ENCODE measurements at regions not wholly inside any gene's neighbourhood (a gene's known extent, or its start where the extent isn't known, plus 50 kb on each side); places are given as distances from the start of the nearest gene placed in this dataset.
"Not testable (repeated sequence)": the region's sequence is repeated elsewhere in the genome, so short reads cannot be mapped to it uniquely, and the experiment has no call there.

GRCh38 chr5:82526540-82526939, 248.4 kb upstream of the RPS23 start:
- no peak for DNase-seq

DNA sequence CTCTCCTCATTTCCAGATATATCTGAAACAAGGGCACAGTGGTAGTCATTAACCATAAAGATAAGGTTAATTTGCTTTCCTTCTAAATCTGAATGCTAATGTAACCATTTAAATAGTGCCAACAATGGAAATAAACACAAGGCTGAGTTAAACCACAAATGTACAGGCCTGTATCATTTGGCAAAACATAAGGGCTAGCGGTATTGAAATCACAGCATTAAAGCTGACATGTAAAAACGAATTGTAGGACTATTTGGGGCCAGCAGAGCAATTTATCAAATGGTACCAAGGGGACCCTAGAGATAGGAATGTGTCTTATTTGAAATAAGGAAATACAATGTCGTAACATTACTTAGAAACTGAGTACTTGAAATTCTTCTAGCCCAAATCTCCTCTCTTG, 247.5 kb upstream of the RPS23 start:
- DNase-seq, result no peak

GRCh38 chr5:82523633-82524032, 245.5 kb upstream of the RPS23 start:
- no peak for DNase-seq

GRCh38 chr5:82522897-82523296, 244.7 kb upstream of the RPS23 start:
- no peak for DNase-seq

- DNase-seq, result no peak
These were observed 243.4 kb upstream of the RPS23 start for GRCh38 chr5:82521431-82522051.

DNA sequence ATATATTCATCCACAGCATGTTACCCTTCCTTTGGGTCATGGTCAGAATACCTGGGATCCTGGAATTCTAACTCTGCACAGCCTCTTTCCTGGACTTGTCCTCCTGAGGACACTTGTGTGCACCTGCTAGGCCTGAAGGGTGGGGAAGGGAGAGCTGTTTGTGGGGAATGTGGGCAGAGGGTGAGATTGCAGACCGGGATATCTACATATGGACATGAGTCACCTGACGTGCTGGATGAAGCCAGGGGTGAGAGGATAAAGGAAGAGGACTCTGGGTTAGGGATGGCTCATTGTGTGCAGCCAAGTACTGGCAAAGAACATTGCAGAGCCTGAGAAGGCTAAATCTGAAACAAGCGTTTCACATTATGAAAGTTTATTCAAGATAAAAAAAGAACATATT, 241.4 kb upstream of the RPS23 start:
- no peak for DNase-seq

GRCh38 chr5:82517544-82518075, 239.5 kb upstream of the RPS23 start:
- DNase-seq, result no peak

- DNase-seq, result peak; percentile 13
These were observed 235.6 kb upstream of the RPS23 start for GRCh38 chr5:82513738-82514137.

DNA sequence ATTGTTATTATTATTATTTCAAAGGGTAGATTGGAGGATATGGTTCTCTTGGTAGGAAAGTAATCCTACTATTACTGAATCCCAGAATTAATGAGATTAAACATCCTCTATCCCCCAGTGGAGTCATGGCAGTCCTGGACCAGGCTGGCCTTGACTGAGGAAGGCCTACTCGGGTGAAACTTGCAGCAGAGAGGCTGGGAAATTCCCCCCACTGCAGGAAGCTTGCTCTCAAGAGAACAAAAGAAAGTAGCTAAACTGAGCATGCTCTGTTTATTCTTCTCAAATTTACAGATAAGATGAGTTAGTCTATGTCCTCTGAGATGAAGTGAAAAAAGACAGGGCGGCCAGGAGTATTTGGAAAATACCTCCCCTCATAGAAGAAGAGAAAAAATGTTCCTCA, 233.9 kb upstream of the RPS23 start:
- no peak for DNase-seq

DNA sequence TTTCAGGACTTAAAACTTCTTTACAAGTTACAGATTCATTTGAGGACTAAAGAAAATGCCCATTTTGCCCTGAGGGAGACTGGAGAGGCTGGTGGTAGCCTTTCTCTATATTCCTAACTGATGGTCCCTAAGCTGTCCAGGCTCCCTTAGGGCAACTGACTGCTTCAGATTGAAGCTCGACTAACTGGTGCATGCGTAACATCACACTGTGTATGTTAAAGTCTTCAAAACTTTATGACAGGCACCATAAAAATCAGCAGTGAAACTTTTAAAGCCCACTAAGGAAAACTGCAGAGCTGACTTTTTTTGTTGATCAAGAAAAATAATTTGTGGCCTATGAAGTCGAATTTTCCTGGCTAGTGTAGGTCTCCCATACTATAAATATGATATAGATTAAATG, 233.0 kb upstream of the RPS23 start:
- DNase-seq, result no peak

GRCh38 chr5:82509762-82510161, 231.6 kb upstream of the RPS23 start:
- DNase-seq, result no peak

DNA sequence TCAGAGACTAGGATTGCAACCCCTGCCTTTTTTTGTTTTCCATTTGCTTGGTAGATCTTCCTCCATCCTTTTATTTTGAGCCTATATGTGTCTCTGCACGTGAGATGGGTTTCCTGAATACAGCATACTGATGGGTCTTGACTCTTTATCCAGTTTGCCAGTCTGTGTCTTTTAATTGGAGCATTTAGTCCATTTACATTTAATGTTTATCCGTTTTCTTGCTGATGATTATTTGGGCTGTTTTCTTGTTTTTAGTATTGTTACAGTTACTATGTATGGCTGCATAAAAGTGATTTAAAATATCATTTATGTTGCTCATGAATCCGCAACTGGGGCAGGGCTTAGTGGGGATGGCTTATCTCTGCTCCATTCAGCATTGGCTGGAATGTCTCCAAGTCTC, 228.2 kb upstream of the RPS23 start:
- not testable (repeated sequence) for DNase-seq

DNA sequence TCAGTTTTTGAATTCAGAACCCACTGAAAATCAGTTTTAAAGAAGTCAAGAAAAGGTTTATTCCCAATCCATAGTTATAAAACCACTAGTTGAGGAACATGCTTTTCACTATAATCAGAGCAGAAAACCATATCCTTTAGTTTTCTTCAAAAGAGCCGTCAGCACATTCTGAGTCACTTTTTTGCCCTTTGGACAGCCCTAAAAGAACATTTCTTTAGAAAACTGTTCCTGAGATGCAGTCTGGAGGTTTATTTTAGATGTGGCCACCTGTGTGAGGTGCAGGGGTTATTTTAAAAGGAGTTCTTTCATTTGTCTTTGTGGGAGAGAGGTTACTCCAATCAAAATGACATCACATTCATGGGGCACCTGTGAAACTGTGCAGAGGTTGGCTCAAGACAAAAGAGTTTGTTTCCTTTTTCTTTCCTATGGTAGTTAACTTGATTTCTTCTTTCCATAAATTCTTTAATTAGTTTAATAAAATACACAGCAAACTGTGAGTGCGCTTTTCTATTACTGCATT, 221.6 kb upstream of the RPS23 start:
- no peak for DNase-seq

- DNase-seq, result no peak
These were observed 219.1 kb upstream of the RPS23 start for GRCh38 chr5:82497242-82497641.

DNA sequence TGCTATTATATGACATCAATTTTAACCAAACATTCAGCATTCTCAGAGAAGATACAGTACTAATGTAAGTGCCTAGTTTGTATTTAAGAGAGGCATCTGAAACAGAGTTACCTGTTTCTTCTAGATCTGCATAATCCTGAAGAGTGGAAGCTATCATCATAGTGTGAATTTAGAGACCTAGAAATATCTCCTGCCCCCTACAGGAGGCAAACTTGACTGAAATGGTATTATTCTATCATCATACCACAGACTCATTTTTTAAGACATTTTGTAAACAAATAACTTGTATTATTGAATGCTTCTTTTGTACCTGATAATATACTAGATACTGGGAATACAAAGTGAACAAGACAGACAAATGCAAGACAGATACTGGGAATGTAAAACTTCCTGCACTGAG, 216.8 kb upstream of the RPS23 start:
- DNase-seq, result peak; percentile 29

- DNase-seq, result no peak
These were observed 215.1 kb upstream of the RPS23 start for GRCh38 chr5:82493221-82493620.

- DNase-seq, result no peak
These were observed 213.2 kb upstream of the RPS23 start for GRCh38 chr5:82491397-82491796.

DNA sequence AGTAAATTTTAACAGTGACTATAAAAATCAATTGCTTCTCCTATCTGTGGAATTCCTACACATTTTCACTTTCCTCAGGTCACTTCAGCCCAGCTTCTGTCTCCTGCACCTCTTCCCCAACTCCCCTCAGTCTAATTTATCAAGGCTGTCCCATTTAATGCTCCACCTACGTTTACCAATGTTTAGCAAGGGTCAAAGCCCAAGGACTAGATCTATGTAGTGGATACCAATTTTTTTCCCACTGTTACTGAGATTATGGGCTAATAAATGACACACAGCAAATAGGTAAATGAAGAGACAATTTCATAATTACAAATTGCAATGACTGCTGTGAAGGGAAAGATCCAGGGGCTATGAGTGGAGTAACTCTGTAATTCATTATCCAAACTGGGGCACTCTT, 211.5 kb upstream of the RPS23 start:
- DNase-seq, result no peak

DNA sequence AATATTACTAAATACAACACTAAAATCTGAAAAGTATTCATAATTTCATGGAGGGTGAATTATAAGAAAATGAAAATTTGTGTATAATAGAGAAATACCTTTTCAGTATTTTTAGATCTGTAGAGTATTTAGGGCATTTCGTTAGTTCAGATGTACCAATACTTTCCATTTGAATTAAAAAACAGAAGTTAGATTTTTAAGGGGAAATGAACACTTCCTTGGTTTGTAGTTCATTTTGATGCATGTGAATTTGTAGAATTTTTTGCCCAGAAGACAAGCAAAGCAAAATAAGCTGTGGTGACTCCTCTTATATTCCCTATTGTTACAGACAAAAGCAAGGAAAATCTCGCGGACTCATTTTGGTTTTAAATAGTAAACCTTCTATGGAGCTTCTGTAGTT, 209.0 kb upstream of the RPS23 start:
- DNase-seq, result no peak

DNA sequence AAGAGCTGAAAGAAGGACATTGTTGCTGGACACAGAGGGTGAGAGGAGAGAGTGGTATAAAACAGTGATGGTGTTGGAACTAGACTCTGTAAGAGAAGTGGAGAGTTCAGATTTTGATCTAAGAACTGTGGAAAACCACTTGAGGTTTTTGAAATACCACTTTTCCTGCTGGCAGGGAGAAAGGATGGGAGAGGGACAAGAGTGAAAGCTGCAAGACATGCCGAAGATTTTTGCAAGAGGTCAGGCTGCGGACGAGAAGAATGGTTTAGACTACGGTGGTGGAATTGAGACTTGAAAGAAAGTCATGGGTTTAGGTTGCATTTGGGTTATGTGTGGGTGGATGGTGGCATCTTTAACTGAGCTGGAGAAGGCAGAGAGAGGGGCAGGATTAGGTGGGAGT, 202.2 kb upstream of the RPS23 start:
- DNase-seq, result no peak

GRCh38 chr5:82476155-82476554, 198.0 kb upstream of the RPS23 start:
- no peak for DNase-seq

DNA sequence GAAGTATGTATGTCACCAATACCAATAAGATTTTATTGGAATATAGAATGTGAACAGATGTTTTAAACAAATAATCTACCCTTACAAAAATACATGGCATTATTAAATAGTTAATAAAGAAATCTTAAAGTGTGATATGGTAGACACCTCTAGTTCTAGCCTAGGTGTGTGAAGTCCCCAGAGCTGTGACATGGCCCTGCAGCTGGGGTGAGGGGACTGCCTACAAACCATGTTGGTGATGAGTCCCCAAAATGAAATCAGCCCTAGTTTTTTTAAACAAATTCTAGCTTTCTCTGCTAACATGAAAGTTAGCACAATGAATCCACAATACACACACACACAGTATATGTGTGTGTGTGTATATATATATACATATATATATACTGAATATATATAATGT, 195.1 kb upstream of the RPS23 start:
- DNase-seq, result no peak

GRCh38 chr5:82470185-82470994, 192.2 kb upstream of the RPS23 start:
- no peak for DNase-seq

- no peak for DNase-seq
These were observed 188.9 kb upstream of the RPS23 start for GRCh38 chr5:82466986-82467561.

All from NCI-H69 (cell line).